ENCODE measurements at regions not wholly inside any gene's neighbourhood (a gene's known extent, or its start where the extent isn't known, plus 50 kb on each side); places are given as distances from the start of the nearest gene placed in this dataset.

DNA sequence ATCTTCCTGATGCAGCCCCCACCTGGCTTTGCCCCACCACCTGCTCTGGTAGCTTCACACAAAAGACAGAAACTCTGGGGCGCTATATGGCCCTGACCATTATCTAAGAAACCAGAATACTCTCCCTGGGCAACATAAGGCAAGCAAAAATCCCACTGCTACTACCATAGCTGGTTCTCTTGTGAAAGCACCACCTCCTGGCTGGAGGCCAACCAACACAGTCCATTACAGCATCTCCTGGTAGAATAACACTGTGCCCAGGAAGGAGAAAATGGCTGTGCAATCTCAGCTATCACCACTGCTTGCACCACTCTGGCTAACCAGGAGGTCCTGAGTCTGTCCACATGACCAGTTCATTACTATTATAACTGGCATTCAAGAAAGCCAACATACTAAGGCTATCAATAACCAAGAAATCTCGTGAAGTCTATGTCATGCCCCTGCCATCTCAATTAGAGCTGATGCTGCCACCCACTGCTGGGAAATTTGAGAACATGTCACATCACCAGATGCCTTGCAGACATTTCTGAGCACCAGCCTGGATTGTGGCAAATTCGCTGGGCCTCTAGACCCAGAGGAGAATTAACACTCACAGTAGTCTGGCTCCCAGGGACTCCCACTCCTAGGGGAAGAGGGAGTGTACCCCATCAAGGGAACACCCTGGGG is 1114.8 kb downstream of the ROBO2 start:
- H3K36me3 ChIP-seq, result no peaks in the 10 kb centered on the region
- no peak for DNase-seq
- no peak for FAIRE-seq
- ATAC-seq, result no peak
- TF ChIP-seq, protein P1, sequence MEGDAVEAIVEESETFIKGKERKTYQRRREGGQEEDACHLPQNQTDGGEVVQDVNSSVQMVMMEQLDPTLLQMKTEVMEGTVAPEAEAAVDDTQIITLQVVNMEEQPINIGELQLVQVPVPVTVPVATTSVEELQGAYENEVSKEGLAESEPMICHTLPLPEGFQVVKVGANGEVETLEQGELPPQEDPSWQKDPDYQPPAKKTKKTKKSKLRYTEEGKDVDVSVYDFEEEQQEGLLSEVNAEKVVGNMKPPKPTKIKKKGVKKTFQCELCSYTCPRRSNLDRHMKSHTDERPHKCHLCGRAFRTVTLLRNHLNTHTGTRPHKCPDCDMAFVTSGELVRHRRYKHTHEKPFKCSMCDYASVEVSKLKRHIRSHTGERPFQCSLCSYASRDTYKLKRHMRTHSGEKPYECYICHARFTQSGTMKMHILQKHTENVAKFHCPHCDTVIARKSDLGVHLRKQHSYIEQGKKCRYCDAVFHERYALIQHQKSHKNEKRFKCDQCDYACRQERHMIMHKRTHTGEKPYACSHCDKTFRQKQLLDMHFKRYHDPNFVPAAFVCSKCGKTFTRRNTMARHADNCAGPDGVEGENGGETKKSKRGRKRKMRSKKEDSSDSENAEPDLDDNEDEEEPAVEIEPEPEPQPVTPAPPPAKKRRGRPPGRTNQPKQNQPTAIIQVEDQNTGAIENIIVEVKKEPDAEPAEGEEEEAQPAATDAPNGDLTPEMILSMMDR (IDR thresholded peaks at IDR 0.05), result no peak
- H3K27ac ChIP-seq, result no peak overlapping the region
- intact Hi-C loops (cut with DNase I), result no loop called here
- no peaks in the 10 kb centered on the region for H3K27me3 ChIP-seq
- WGBS, 2 donors, result 58 to 75% methylated on average over 3 of the region's 3 CpGs
- H3K4me1 ChIP-seq, result no peaks in the 10 kb centered on the region
- H3K4me3 ChIP-seq, result no peak overlapping the region
- H3K9me3 ChIP-seq, result no peaks in the 10 kb centered on the region

DNA sequence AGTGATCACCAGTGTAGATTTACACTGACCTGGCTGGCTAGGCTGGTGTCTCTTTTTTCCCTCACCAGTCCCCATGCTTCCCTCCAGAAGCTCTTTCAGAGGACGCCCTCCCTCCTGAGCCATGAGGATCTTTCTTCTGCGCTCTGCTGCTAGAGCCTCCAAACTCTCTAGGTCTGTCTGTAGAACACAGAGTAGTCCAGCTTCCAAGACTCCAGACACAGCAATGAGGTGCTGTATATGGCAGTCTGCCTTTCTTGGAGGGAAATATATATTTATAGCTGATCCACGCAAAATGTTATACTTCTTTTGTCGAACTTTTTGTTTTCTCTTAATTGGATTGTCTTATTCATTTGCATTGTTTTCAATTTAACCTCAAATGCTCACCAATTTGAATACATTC is 1121.8 kb downstream of the ROBO2 start:
- no peak for FAIRE-seq
- H3K9me3 ChIP-seq, result no peaks in the 10 kb centered on the region
- no peak overlapping the region for H3K4me3 ChIP-seq
- 58 to 65% methylated on average over 4 of the region's 4 CpGs for WGBS, 2 donors
- H3K4me1 ChIP-seq, result no peaks in the 10 kb centered on the region
- intact Hi-C loops (cut with DNase I), result no loop called here
- DNase-seq, result no peak
- H3K27ac ChIP-seq, result no peak overlapping the region
- no peak for ATAC-seq
- H3K36me3 ChIP-seq, result no peaks in the 10 kb centered on the region
- H3K27me3 ChIP-seq, result no peaks in the 10 kb centered on the region
- TF ChIP-seq, protein P1 (IDR thresholded peaks at IDR 0.05), result no peak

DNA sequence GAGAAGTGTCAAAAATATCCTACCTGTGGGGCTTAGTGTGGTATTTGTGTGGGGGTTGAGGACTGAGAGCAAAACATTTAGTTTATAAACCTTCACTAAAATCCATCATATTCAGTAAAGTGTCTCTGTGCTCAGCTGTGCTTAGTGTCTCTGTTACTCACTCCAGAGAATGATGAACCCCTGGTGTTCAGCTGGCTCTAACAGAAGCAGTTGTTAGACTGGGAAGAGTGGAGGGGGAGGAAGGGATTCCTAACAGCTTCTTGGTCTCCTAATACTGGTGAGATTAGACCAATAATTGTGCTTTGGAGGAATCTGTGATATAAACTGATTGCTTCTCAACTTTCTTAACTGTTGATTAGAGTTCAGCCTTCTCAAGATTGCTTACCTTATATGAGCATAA is 1123.5 kb downstream of the ROBO2 start:
- no peaks in the 10 kb centered on the region for H3K4me1 ChIP-seq
- ATAC-seq, result no peak
- H3K27ac ChIP-seq, result no peak overlapping the region
- no peaks in the 10 kb centered on the region for H3K36me3 ChIP-seq
- H3K27me3 ChIP-seq, result no peaks in the 10 kb centered on the region
- FAIRE-seq, result no peak
- TF ChIP-seq, protein P1 (IDR thresholded peaks at IDR 0.05), result no peak
- no peak for DNase-seq
- H3K9me3 ChIP-seq, result no peaks in the 10 kb centered on the region
- no peak overlapping the region for H3K4me3 ChIP-seq
- intact Hi-C loops (cut with DNase I), result no loop called here

DNA sequence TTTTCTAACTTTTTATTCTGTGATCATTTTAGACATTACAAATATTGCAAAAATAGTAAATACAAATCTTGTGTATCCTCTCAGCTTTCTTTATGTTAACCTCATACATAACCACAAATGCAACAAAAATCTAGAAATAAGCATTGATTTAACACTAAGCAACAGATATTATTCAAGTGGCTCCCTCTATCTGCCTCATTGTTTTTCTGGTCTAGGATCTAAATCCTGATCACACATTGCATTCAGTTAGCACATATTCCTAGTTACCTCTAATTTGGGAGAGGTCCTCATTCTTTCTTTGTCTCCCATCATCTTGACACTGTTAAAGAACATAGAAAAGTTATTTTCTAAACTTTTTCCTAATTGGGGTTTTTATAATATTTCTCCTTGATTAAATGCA is 1126.0 kb downstream of the ROBO2 start:
- DNase-seq, result no peak
- no peak overlapping the region for H3K27ac ChIP-seq
- TF ChIP-seq, protein P1 (IDR thresholded peaks at IDR 0.05), result no peak
- no peaks in the 10 kb centered on the region for H3K36me3 ChIP-seq
- intact Hi-C loops (cut with DNase I), result no loop called here
- no peak for ATAC-seq
- H3K4me3 ChIP-seq, result no peak overlapping the region
- H3K4me1 ChIP-seq, result no peaks in the 10 kb centered on the region
- H3K9me3 ChIP-seq, result no peaks in the 10 kb centered on the region
- FAIRE-seq, result no peak
- no peaks in the 10 kb centered on the region for H3K27me3 ChIP-seq

DNA sequence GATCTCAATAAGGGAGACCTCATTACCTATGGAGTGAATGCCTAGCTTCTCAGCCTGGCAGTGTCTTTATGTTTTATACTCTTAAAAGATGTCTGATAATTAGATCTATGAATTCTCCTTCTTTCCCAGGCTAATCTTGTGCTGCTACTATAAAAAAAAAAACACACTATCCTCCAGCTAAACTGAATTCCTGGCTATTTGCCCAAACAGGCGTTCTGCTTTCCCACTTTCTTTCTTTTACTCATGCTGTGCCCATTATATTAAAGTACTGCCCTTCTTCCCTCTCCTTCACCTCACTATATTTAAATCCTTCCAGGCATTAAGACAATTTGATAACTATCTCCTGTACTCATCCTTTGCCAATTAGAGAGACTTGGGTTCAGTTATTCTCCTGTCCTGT is 1134.9 kb downstream of the ROBO2 start:
- H3K4me3 ChIP-seq, result no peak overlapping the region
- FAIRE-seq (no peak), ATAC-seq (no peak), DNase-seq (no peak)
- intact Hi-C loops (cut with DNase I), result no loop called here
- no peaks in the 10 kb centered on the region for H3K36me3 ChIP-seq
- WGBS, 2 donors, result 15 to 26% methylated on average over 1 of the region's 1 CpG
- H3K27ac ChIP-seq, result no peak overlapping the region
- no peaks in the 10 kb centered on the region for H3K4me1 ChIP-seq
- H3K9me3 ChIP-seq, result no peaks in the 10 kb centered on the region
- no peaks in the 10 kb centered on the region for H3K27me3 ChIP-seq
- TF ChIP-seq, protein P1 (IDR thresholded peaks at IDR 0.05), result no peak

Measured in pancreas (tissue), 10 donors.